IMR-90 (cell line): ENCODE measurements at regions not wholly inside any gene's neighbourhood (a gene's known extent, or its start where the extent isn't known, plus 50 kb on each side); places are given as distances from the start of the nearest gene placed in this dataset.

Source experiments
- ATAC-seq: fragments of 200-7000 bp; cut with Tn5 transposase; 2 replicates; pipeline ENCODE4 v1.9.1; 2020; ENCODE audit warnings: low read depth, mild to moderate bottlenecking, moderate library complexity
- BruUV-seq: library from RNA; stranded (reverse); fragments of 400-500 nt; replicated peaks from 2 replicates; lab custom pipeline; 2021; lab: Mats Ljungman, UMichigan
- CTCF ChIA-PET: fragments of 300-600 bp; formaldehyde crosslinking; extraction: SDS; loops from one replicate; lab custom pipeline; 2021; ENCODE audit warnings: antibody characterized with exemption; lab: Yijun Ruan, JAX
- POLR2A ChIA-PET: fragments of 300-600 bp; sonication (Branson Sonifier 250); formaldehyde crosslinking; loops from one replicate; lab custom pipeline; 2022; ENCODE audit warnings: antibody characterized with exemption; ENCODE audit not compliant: unreplicated experiment; lab: Charles Lee
- DNase-seq: peaks from one replicate; pipeline ENCODE4 v3.0.0; 2013
- H2AFZ ChIP-seq: replicated peaks from 2 replicates; pipeline ENCODE3; 2013; ENCODE audit warnings: low read length, mild to moderate bottlenecking; ENCODE audit not compliant: poor library complexity
- H2AK5ac ChIP-seq: 2 replicates; pipeline ENCODE4 v1.6.1; 2013; ENCODE audit warnings: low read depth, low read length, inconsistent platforms
- H2AK9ac ChIP-seq: replicated peaks from 2 replicates; pipeline ENCODE3; 2013; ENCODE audit warnings: mild to moderate bottlenecking, low read depth, low read length, moderate library complexity; ENCODE audit not compliant: poor library complexity
- H2BK120ac ChIP-seq: 2 replicates; pipeline ENCODE4 v1.6.1; 2013; ENCODE audit warnings: low read depth, low read length, inconsistent platforms
- H2BK15ac ChIP-seq: 3 replicates; pipeline ENCODE4 v1.6.1; 2013; ENCODE audit warnings: low read depth, low read length, inconsistent platforms
- H2BK20ac ChIP-seq: 2 replicates; pipeline ENCODE4 v1.6.1; 2013; ENCODE audit warnings: low read depth, mild to moderate bottlenecking, inconsistent platforms, low read length, moderate library complexity
- H2BK5ac ChIP-seq: 2 replicates; pipeline ENCODE4 v1.6.1; 2013; ENCODE audit warnings: mild to moderate bottlenecking, low read depth, low read length, inconsistent platforms; ENCODE audit not compliant: poor library complexity, severe bottlenecking
- H3K14ac ChIP-seq: replicated peaks from 2 replicates; pipeline ENCODE4 v1.6.1; 2013; ENCODE audit warnings: low read depth, low read length, inconsistent platforms
- H3K18ac ChIP-seq: 2 replicates; pipeline ENCODE4 v1.6.1; 2013; ENCODE audit warnings: low read depth, low read length, control low read depth
- H3K23ac ChIP-seq: 2 replicates; pipeline ENCODE4 v1.6.1; 2013; ENCODE audit warnings: low read depth, low read length, inconsistent platforms
- H3K27ac ChIP-seq: 2 replicates; pipeline ENCODE4 v1.5.1; 2013; ENCODE audit warnings: mild to moderate bottlenecking, control low read depth, low read length; ENCODE audit not compliant: insufficient read depth
- H3K27me3 ChIP-seq: 2 replicates; pipeline ENCODE4 v1.6.1; 2013; ENCODE audit warnings: low read length; ENCODE audit not compliant: control insufficient read depth, insufficient read depth
- H3K36me3 ChIP-seq: 2 replicates; pipeline ENCODE4 v1.6.1; 2013; ENCODE audit warnings: low read length, mixed read lengths; ENCODE audit not compliant: control insufficient read depth, insufficient read depth
- H3K4ac ChIP-seq: 2 replicates; pipeline ENCODE4 v1.6.1; 2013; ENCODE audit warnings: low read depth, low read length, inconsistent platforms
- H3K4me1 ChIP-seq: 2 replicates; pipeline ENCODE4 v1.6.1; 2013; ENCODE audit warnings: low read length, mixed read lengths; ENCODE audit not compliant: control insufficient read depth, insufficient read depth
- H3K4me2 ChIP-seq: 2 replicates; pipeline ENCODE4 v1.6.1; 2013; ENCODE audit warnings: low read depth, mild to moderate bottlenecking, control low read depth, low read length, moderate library complexity
- H3K4me3 ChIP-seq: 2 replicates; pipeline ENCODE4 v1.5.1; 2013; ENCODE audit warnings: low read depth, mild to moderate bottlenecking, control low read depth, low read length, moderate library complexity; ENCODE audit not compliant: insufficient read depth
- H3K56ac ChIP-seq: 2 replicates; pipeline ENCODE4 v1.6.1; 2013; ENCODE audit warnings: low read length, inconsistent platforms; ENCODE audit not compliant: insufficient read depth; ENCODE audit errors: extremely low read depth
- H3K79me1 ChIP-seq, 2 experiments: 2 replicates each; pipeline ENCODE4 v1.6.1; 2013; ENCODE audit warnings: low read length in 2 of 2, inconsistent platforms in 1 of 2, low read depth in 1 of 2
- H3K9ac ChIP-seq: 2 replicates; pipeline ENCODE4 v1.6.1; 2013; ENCODE audit warnings: low read depth, low read length, control low read depth
- H3K9me1 ChIP-seq: 2 replicates; pipeline ENCODE4 v1.6.1; 2013; ENCODE audit warnings: low read length, inconsistent platforms; ENCODE audit not compliant: insufficient read depth
- H3K9me3 ChIP-seq: 2 replicates; pipeline ENCODE4 v1.6.1; 2013; ENCODE audit warnings: low read length; ENCODE audit not compliant: control insufficient read depth, insufficient read depth
- H4K20me1 ChIP-seq: 2 replicates; pipeline ENCODE4 v1.6.1; 2013; ENCODE audit warnings: low read length, inconsistent platforms; ENCODE audit not compliant: insufficient read depth
- H4K5ac ChIP-seq: 2 replicates; pipeline ENCODE4 v1.6.1; 2013; ENCODE audit warnings: mild to moderate bottlenecking, low read depth, low read length, control low read depth
- H4K8ac ChIP-seq, 2 experiments: 2 replicates each; pipeline ENCODE4 v1.6.1; 2013; ENCODE audit warnings: low read depth in 2 of 2, low read length in 2 of 2, control low read depth in 1 of 2, inconsistent platforms in 1 of 2
- H4K91ac ChIP-seq: 2 replicates; pipeline ENCODE4 v1.6.1; 2013; ENCODE audit warnings: low read depth, low read length, inconsistent platforms; ENCODE audit not compliant: insufficient read depth
- CEBPB ChIP-seq: IDR thresholded peaks from 2 replicates; pipeline ENCODE4 v1.6.1; 2012; ENCODE audit warnings: low read depth, low read length, improper control_type of control experiment
- CHD1 ChIP-seq: IDR thresholded peaks from 2 replicates; pipeline ENCODE4 v1.6.1; 2012; ENCODE audit warnings: low read depth, low read length, improper control_type of control experiment
- ELK1 ChIP-seq: fragments of 150-350 bp; IDR thresholded peaks from 2 replicates; pipeline ENCODE4 v1.6.1; 2016; ENCODE audit warnings: low read depth, mild to moderate bottlenecking, low read length, moderate library complexity, borderline replicate concordance
- MXI1 ChIP-seq: IDR thresholded peaks from 2 replicates; pipeline ENCODE4 v1.6.1; 2012; ENCODE audit warnings: low read depth, mild to moderate bottlenecking, low read length, moderate library complexity, borderline replicate concordance
- RAD21 ChIP-seq: IDR thresholded peaks from 2 replicates; pipeline ENCODE4 v1.6.1; 2012; ENCODE audit warnings: low read length, improper control_type of control experiment
- RCOR1 ChIP-seq: IDR thresholded peaks from 2 replicates; pipeline ENCODE4 v1.6.1; 2012; ENCODE audit warnings: mild to moderate bottlenecking, low read length, improper control_type of control experiment; ENCODE audit not compliant: insufficient replicate concordance
- SMC3 ChIP-seq: fragments of 150-350 bp; IDR thresholded peaks from 2 replicates; pipeline ENCODE4 v1.6.1; 2016; ENCODE audit warnings: low read depth, mild to moderate bottlenecking, antibody characterized with exemption, low read length, moderate library complexity
- USF2 ChIP-seq: fragments of 150-350 bp; IDR thresholded peaks from 2 replicates; pipeline ENCODE4 v1.6.1; 2017; ENCODE audit warnings: mild to moderate bottlenecking, antibody characterized with exemption, low read length, low read depth
- WGBS, 2 experiments: methylation state at CpG; one replicate each; pipeline versions ENCODE4 v1.1.5 to v1.1.7; 2013; ENCODE audit warnings: missing lambda C conversion rate in 2 of 2; ENCODE audit not compliant: insufficient read length in 1 of 2; ENCODE audit errors: extremely low coverage in 2 of 2; 5-methylcytosine and 5-hydroxymethylcytosine counted together
- dilution Hi-C: fragments of 300-500 bp; cut with HindIII; formaldehyde crosslinking; loops from one replicate; pipeline ENCODE4 v1.14.3; 2018; ENCODE audit warnings: low sequenced_read_pairs; ENCODE audit not compliant: unreplicated experiment
- in situ Hi-C: fragments of 300-500 bp; cut with MboI; formaldehyde crosslinking; loops from 3 replicates; pipeline ENCODE4 v1.14.3; 2019; ENCODE audit warnings: low sequenced_read_pairs, inconsistent platforms, mixed read lengths
- intact Hi-C: fragments of 100-400 bp; cut with micrococcal nuclease; formaldehyde crosslinking; loops from 2 replicates; pipeline ENCODE4 v1.10.0; 2022

- in situ Hi-C loops: no loop called here
- WGBS, 2 experiments: no CpG with 5 or more reads among the region's 3 CpGs
- intact Hi-C loops: no loop called here
Measured at GRCh38 chr7:43057141-43057540, 55.3 kb upstream of the HECW1 start.

More at GRCh38 chr7:43057141-43057540, 55.3 kb upstream of the HECW1 start:
- Histone ChIP-seq H3K23ac (no peak overlapping the region), H3K9ac (no peak overlapping the region), H2BK15ac (no peak overlapping the region), H3K79me1 (no peaks in the 10 kb centered on the region), H3K9me1 (no peaks in the 10 kb centered on the region), H3K56ac (no peak overlapping the region), H3K27ac (no peak overlapping the region), H3K4ac (no peak overlapping the region), H3K4me3 (no peak overlapping the region), H4K5ac (no peak overlapping the region), H2BK120ac (no peak overlapping the region), H3K36me3 (no peaks in the 10 kb centered on the region), H2AFZ (no peak overlapping the region), H2BK5ac (no peak overlapping the region), H2BK20ac (no peak overlapping the region), H4K20me1 (no peaks in the 10 kb centered on the region), H2AK5ac (no peak overlapping the region), H3K4me1 (no peaks in the 10 kb centered on the region), H3K4me2 (no peak overlapping the region), H3K9me3 (no peaks in the 10 kb centered on the region), H3K27me3 (peaks cover 7% of the 10 kb centered on the region; the same call in 1 of the 2 replicates), H3K18ac (no peak overlapping the region), H4K91ac (no peak overlapping the region), H3K14ac (no peak overlapping the region), H2AK9ac (no peak overlapping the region), H4K8ac (no peak overlapping the region)
- dilution Hi-C loops: no loop called here
- no peak for TF ChIP-seq ELK1
- no peak for TF ChIP-seq SMC3
- no peak for TF ChIP-seq MXI1
- no peak for TF ChIP-seq RCOR1
- no peak for TF ChIP-seq RAD21
- no peak for TF ChIP-seq USF2
- no peak for TF ChIP-seq CHD1
- TF ChIP-seq CEBPB: no peak
- CTCF ChIA-PET: no interaction called here
- POLR2A ChIA-PET: no interaction called here
- BruUV-seq: no TSS peak
- no peak for DNase-seq
- ATAC-seq: no peak
